ENCODE measurements at regions not wholly inside any gene's neighbourhood (a gene's known extent, or its start where the extent isn't known, plus 50 kb on each side); places are given as distances from the start of the nearest gene placed in this dataset.

DNA sequence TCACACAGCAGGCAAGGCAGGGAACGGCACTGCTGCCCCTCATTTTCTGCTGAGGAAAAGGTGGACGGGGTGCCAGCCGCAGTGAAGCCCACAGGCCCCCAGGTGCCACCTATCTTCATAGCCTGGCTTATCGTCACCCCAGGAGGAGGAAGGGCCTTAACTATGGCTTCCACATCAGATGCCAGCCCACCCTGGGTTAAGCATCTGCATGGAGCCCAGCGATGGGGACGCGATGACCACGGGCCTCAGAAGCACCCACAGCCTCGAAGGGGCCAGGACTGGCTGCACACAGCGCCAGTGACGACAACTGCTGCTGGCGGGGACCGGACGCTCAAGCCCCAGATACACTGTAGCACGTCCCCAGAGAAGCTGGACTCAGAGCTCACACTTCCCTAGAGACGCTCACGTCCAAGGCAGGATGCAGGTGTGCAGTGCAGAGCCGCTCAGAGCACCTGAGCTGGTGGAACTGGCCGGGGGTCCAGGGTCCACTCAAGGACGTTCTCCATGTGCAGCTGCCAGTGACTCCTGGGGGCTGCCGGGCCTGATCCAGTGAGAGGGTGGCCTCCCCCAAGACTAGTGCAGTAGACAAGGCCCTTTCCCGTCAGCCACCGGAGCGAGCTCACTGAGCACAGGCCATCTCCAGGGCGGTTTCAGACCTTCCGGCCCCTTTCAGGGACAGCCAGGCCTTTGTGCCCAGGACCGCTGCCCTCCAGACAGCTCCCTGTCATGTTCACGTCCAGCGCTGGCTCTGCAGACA lies 83.0 kb downstream of the YTHDF1 start:
- Histone ChIP-seq H3K4me1 (replicated peaks) (no peaks in the 10 kb centered on the region), H3K9me3 (replicated peaks) (no peaks in the 10 kb centered on the region), H3K4me3 (no peak overlapping the region), H3K27me3 (replicated peaks) (peaks cover 40% of the 10 kb centered on the region), H3K36me3 (no peaks in the 10 kb centered on the region), H3K27ac (no peak overlapping the region)
- peak in 1 of 2 experiments; percentile 41 for DNase-seq (ENCODE audit: low read depth in 1 of 2, low spot score in 2 of 2)

DNA sequence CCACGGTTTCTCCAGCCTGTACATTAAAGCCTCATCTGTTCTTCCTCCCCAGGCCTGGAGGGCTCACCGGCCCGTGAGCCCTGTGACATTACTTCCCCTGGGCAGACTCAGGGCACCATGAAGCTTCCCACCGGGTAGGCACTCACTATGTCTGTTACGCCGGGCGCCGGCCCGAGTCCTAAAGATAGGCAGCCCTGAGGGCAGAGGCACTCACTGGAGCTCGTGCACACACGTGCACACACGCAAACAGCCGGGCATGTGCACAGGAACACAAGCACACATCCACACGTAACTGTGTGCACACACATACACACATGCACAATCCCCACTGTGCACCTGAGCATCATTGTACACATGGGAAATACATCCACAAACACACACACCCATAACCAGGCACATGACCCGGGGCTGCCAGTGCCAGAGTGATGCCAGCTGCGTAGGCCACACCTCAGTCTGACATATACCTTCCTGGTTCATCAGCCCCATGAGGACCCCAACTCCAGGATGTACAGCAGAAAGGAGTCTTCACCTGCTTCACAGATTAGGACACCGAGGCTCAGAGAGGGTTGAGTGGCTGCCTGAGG lies 83.7 kb downstream of the YTHDF1 start:
- H3K9me3 ChIP-seq (replicated peaks), result no peaks in the 10 kb centered on the region
- H3K4me3 ChIP-seq, result no peak overlapping the region
- peaks cover 41% of the 10 kb centered on the region for H3K27me3 ChIP-seq (replicated peaks)
- no peaks in the 10 kb centered on the region for H3K36me3 ChIP-seq
- H3K27ac ChIP-seq, result no peak overlapping the region
- DNase-seq (ENCODE audit: low read depth in 1 of 2, low spot score in 2 of 2), result peak in 1 of 2 experiments; percentile 36
- no peaks in the 10 kb centered on the region for H3K4me1 ChIP-seq (replicated peaks)

DNA sequence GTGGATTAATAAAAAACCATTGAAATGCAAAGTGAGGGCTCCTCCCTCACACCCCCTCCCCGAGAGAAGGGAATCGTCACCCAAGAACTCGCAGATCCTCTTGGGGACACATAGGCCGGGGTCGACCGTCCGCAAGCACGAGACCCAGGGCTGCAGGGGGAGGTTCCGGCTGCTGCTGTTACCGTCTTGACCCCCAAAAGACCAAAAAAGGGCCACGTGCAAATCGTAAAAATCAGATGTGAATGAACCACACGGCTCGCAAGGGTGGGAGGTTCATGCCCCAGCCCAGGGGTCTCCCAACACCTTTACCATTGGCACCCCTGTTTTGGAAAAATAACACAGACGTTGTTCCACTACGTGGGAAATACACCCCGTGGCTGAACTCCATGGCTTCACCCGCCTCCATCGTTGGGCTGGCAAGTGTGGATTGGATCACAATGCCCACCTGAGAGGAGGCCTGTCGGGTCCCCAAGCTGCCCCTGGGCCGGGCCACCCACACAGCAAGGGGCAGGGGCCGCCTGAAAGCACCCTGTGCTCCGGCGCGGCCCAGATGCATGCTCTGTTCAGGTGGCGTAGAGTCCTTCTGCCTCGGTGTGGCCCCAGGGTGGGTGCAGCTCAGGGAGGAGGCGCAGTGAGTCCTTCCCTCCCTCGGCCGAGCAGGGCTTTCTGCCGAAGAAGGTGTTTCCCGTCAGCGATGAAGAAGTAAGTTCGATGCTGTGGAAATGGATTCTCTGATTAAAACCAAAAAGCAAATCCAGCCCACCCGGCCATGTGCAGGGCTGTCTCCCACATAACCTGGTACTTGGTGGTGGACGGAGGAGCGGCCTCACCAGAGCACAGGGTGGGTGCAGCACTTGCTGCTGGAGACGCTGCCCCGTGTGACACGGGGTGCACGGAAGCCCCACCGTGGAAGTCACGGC lies 85.0 kb downstream of the YTHDF1 start:
- peaks cover 49% of the 10 kb centered on the region for H3K27me3 ChIP-seq (replicated peaks)
- H3K9me3 ChIP-seq (replicated peaks), result no peaks in the 10 kb centered on the region
- H3K27ac ChIP-seq, result no peak overlapping the region
- H3K4me3 ChIP-seq, result no peak overlapping the region
- peak in 1 of 2 experiments; percentile 32 for DNase-seq (ENCODE audit: low read depth in 1 of 2, low spot score in 2 of 2)
- H3K4me1 ChIP-seq (replicated peaks), result no peaks in the 10 kb centered on the region
- no peaks in the 10 kb centered on the region for H3K36me3 ChIP-seq

DNA sequence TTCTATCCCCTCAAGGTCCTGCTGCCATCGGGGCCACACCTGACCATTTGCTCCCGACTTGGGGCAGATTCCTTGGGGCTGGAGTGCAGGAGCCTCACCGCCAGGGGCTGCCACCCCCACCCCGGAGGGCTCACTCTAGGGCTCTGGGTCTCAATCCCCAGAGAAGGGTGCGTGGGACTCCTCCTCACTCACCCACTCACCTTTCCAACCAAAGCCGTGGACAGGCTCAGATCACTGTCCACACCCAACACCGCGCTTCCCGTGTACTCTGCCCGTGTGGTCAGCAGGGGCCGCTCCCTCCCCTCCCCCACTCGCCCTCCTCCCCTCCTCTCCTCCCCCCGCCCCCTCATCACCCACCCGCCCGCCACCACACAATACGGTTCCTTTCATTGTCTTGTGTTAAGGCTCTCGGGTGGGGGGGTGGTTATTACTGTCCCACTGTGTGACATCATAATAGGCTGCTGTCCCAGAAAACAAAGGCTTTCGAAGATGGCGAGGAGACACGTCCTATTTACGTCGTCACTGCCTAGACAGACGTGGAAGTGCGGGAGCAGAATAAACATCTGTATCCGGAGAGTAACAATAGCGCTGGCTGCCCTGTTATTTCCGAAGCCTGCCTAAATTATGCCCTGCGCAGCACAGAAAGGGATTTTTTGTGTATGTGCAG lies 85.8 kb downstream of the YTHDF1 start:
- Histone ChIP-seq H3K9me3 (replicated peaks) (no peaks in the 10 kb centered on the region), H3K36me3 (no peaks in the 10 kb centered on the region), H3K27me3 (replicated peaks) (peaks cover 57% of the 10 kb centered on the region)

DNA sequence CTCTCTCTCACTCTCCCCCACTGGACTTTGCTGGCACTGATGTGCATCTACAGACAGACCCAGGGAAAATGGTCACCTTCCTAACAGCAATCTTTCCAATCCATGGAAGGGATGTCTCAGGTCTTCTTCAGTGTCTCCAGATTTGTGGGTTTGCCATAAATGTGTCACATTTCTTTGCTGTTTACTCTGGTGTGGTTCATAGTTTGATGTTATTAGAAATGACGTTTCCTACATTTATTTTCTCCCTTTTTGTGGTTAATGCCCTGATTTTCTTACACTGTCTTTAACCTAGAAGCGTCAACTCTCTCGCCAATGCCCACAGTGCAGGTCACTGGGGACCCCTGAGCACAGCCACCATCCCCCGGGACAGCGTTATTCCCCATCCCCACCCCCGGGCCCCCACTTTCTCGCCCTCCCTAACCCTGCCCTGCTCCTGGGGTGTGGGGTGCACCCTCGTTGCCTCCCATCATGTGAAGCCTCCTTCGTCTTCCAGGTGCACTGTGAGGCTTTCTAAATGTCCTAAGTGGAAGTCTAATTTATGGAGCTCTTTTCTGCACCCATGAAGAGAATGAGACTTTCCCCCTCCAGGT lies 86.5 kb downstream of the YTHDF1 start:
- Histone ChIP-seq H3K27me3 (replicated peaks) (peaks cover 63% of the 10 kb centered on the region), H3K27ac (no peak overlapping the region), H3K9me3 (replicated peaks) (no peaks in the 10 kb centered on the region), H3K4me1 (replicated peaks) (no peaks in the 10 kb centered on the region), H3K36me3 (no peaks in the 10 kb centered on the region), H3K4me3 (no peak overlapping the region)
- no peak for DNase-seq (ENCODE audit: low read depth in 1 of 2, low spot score in 2 of 2)

More for the DNA sequence above, 85.8 kb downstream of the YTHDF1 start:
- H3K4me1 ChIP-seq (replicated peaks), result no peaks in the 10 kb centered on the region
- no peak overlapping the region for H3K27ac ChIP-seq
- no peak overlapping the region for H3K4me3 ChIP-seq
- DNase-seq (ENCODE audit: low read depth in 1 of 2, low spot score in 2 of 2), result no peak

DNA sequence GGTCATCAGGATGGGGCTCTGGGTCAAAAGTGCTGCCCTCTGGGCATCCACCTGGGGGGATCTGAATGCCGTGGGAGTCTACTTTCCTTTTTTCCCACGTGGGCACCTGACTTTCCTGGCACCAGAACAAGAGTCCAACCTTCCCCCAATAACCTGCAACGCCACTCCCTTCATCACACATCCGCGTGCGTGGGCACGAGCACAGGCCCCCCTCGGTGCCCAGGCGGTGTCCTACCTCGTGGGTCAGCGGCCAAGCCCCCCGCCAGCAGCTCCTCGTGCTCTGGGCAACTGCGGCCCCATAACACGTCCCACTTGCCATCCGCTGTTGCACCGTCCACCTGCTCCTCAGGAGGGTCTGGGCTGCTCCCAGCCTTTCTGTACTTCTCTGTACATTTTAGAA lies 87.0 kb downstream of the YTHDF1 start:
- Histone ChIP-seq H3K27ac (no peak overlapping the region), H3K27me3 (replicated peaks) (peaks cover 67% of the 10 kb centered on the region), H3K4me3 (no peak overlapping the region), H3K4me1 (replicated peaks) (no peaks in the 10 kb centered on the region), H3K36me3 (no peaks in the 10 kb centered on the region), H3K9me3 (replicated peaks) (no peaks in the 10 kb centered on the region)
- DNase-seq (ENCODE audit: low read depth in 1 of 2, low spot score in 2 of 2), result no peak

DNA sequence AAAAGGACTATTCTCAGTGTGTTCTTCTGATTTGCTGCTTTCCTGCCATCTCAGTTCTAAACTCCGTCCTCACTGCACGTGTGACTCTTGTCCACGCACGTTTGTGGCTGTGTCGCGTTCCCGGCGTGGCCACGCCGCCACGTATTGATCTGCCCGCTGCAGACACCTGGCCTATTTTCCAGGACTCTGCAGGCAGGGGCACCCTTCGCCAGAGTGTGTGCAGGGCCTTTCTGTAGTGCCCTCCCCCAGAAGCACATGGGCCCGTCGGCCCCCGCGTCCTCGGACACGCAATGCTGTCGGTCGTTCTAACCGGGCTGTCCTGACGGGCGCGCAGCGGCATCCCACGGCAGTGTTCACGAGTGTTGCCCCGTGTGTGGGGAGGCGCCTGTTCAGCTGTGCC lies 87.6 kb downstream of the YTHDF1 start:
- no peaks in the 10 kb centered on the region for H3K36me3 ChIP-seq
- H3K4me3 ChIP-seq, result no peak overlapping the region
- no peaks in the 10 kb centered on the region for H3K9me3 ChIP-seq (replicated peaks)
- no peak for DNase-seq (ENCODE audit: low read depth in 1 of 2, low spot score in 2 of 2)
- no peaks in the 10 kb centered on the region for H3K4me1 ChIP-seq (replicated peaks)
- H3K27me3 ChIP-seq (replicated peaks), result peaks cover 69% of the 10 kb centered on the region
- H3K27ac ChIP-seq, result no peak overlapping the region

DNA sequence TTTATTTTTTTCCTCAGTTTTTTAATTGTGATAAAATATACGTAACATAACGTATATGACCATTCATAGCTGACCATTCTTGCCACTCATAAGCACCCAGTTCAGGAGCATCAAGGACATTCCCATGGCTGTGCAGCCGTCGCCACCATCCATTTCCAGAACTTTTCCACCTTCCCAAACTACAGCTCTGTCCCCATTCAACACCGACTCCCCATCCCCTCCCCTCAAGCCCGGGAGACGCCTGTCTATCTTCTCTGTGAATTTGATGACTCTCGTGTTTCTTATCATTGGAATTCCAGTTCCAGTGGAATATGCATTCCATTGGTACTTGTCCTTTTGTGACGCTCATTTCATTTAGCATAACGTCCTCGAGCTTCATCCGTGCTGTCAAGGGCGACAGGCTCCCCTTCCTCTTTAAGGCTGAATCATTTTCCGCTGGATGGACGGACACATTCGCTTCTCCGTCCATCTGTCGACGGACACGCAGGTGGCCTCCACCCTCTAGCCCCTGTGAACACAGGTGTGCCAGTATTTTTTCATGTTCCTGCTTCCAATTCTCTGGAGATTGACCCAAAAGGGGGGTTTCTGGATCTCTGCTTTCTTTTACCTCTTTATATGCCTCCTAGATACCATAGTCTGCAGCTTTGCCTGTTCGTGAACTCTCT lies 88.1 kb downstream of the YTHDF1 start:
- H3K27me3 ChIP-seq (replicated peaks), result peaks cover 75% of the 10 kb centered on the region

DNA sequence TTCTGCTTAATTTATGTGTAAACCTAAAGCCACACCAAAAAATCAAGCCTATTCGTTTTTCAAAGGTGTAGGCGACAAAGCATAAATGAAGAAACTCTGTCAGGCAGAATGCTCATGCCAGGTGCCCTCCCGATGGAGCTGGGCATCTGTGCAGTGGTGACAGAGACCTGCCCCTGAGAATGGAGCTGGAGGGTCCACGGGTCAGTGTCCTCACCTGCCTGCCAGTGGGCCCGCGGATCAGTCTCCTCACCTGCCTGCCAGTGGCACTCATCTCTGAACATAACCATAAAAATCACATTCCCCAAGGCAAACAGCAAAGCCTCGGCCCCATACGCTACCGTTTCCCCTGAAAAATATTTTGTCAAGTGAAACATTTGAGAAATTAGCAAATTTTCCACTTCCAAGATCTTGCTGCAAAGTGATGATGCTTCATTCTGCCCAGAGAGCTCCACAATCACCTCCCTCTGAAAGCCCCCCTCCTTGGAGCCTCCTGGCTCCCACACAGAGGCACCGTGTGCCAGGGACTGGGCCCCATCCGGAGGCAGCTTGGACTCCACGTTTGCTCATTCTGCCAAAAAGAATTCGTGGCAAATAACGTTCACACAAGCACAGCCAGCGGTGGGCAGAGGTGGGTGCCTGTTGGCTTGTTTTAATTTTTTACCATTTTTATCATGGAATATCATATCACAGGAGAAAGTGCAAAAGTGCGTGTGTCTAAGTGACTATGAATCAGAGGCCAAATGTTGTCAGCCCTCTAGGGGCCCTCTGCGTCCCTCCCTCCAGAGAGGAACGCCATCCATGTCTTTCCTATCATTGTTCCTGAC lies 88.8 kb downstream of the YTHDF1 start:
- Histone ChIP-seq H3K9me3 (replicated peaks) (no peaks in the 10 kb centered on the region), H3K36me3 (no peaks in the 10 kb centered on the region), H3K27ac (no peak overlapping the region), H3K27me3 (replicated peaks) (peaks cover 76% of the 10 kb centered on the region), H3K4me3 (no peak overlapping the region), H3K4me1 (replicated peaks) (no peaks in the 10 kb centered on the region)
- DNase-seq (ENCODE audit: low read depth in 1 of 2, low spot score in 2 of 2), result no peak

More for the DNA sequence above, 88.1 kb downstream of the YTHDF1 start:
- DNase-seq (ENCODE audit: low read depth in 1 of 2, low spot score in 2 of 2), result no peak
- Histone ChIP-seq H3K4me1 (replicated peaks) (no peaks in the 10 kb centered on the region), H3K36me3 (no peaks in the 10 kb centered on the region), H3K4me3 (no peak overlapping the region), H3K9me3 (replicated peaks) (no peaks in the 10 kb centered on the region), H3K27ac (no peak overlapping the region)

DNA sequence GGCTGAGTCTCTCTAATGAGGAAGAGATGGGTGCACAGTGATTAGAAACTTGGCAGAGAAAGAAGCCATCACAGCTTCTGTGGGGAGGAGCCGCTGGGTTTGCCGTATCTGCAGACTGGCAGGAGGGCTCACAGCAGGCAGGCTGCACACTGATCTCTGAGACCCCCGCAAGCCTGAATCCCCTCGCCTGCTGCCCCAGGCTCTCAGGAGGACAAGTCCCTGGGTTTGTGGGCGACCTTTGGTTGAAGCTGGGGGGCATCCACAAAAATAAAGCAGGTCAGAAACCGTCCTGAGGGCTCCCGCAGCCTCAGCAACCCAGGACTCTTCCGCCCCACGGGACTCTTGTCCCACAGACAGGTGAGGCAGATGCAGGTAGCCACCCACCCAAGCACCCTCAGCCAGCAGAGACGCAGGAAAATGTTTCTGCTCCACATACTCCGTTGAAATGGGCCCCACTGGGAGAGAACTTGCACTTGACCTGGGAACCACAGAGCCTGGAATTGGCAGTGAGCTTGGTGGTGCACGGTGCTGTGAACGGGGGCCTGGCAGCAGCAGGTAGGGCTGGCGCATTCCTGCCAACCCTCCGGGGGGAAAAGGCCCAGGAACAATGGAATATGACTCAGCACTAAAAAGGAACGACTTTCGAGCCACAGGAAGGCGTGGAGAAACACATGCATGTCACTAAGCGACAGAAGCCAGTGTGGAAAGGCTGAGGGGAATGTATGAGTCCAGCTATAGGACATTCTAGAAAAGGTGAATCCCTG lies 89.9 kb downstream of the YTHDF1 start:
- DNase-seq (ENCODE audit: low read depth in 1 of 2, low spot score in 2 of 2), result no peak

DNA sequence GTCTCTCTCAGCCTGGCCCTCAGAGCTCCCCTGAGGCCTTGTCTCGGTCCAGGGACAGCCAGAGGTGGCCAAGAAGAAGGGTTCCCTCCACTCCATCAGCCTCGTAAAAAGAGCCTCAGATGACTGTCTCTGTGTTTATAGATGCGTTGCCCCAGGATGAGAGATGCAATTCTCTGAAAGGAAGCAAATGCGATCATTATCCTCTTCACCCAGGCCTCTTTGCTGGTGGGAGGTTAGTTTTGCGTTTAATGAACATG lies 90.4 kb downstream of the YTHDF1 start:
- Histone ChIP-seq H3K36me3 (no peaks in the 10 kb centered on the region), H3K4me1 (replicated peaks) (no peaks in the 10 kb centered on the region), H3K9me3 (replicated peaks) (no peaks in the 10 kb centered on the region), H3K4me3 (no peak overlapping the region), H3K27me3 (replicated peaks) (peaks cover 82% of the 10 kb centered on the region), H3K27ac (no peak overlapping the region)
- DNase-seq (ENCODE audit: low read depth in 1 of 2, low spot score in 2 of 2), result peak in 1 of 2 experiments; percentile 38

More for the DNA sequence above, 89.9 kb downstream of the YTHDF1 start:
- Histone ChIP-seq H3K27me3 (replicated peaks) (peaks cover 81% of the 10 kb centered on the region), H3K27ac (no peak overlapping the region), H3K36me3 (no peaks in the 10 kb centered on the region), H3K4me1 (replicated peaks) (no peaks in the 10 kb centered on the region), H3K4me3 (no peak overlapping the region), H3K9me3 (replicated peaks) (no peaks in the 10 kb centered on the region)

All from SJSA1 (cell line).